HL-60 (cell line): ENCODE measurements at regions not wholly inside any gene's neighbourhood (a gene's known extent, or its start where the extent isn't known, plus 50 kb on each side); places are given as distances from the start of the nearest gene placed in this dataset.

Source experiments
- DNase-seq, 2 experiments: peaks; one replicate each; pipeline ENCODE4 v3.0.0-alpha.2; 2010 to 2020; ENCODE audit warnings: low read depth in 1 of 2, low spot score in 1 of 2
- H3K27ac ChIP-seq: fragments of 250-450 bp; sonication (Bioruptor Pico); replicated peaks from 2 replicates; pipeline ENCODE4 v1.5.1; 2020; ENCODE audit warnings: mild to moderate bottlenecking, moderate library complexity
- H3K27me3 ChIP-seq: fragments of 250-450 bp; sonication (Bioruptor Pico); 2 replicates; pipeline ENCODE4 v1.5.1; 2021; ENCODE audit warnings: mild to moderate bottlenecking, moderate library complexity; ENCODE audit not compliant: insufficient read depth, poor library complexity, severe bottlenecking
- H3K4me3 ChIP-seq: replicated peaks from 2 replicates; pipeline ENCODE4 v1.5.1; 2011; ENCODE audit warnings: mild to moderate bottlenecking, control low read depth, low read length; ENCODE audit not compliant: insufficient read depth
- GABPA ChIP-seq: IDR thresholded peaks from 2 replicates; pipeline ENCODE4 v1.6.1; 2012; ENCODE audit warnings: low read depth
- POLR2AphosphoS5 ChIP-seq: IDR thresholded peaks from 2 replicates; pipeline ENCODE4 v1.6.1; 2012; ENCODE audit warnings: low read depth
- SPI1 ChIP-seq: IDR thresholded peaks from 2 replicates; pipeline ENCODE4 v1.6.1; 2012; ENCODE audit warnings: low read depth, mild to moderate bottlenecking, borderline replicate concordance
- TF ChIP-seq, protein P1 (sequence below): IDR thresholded peaks from one replicate; pipeline ENCODE4 v1.5.1; 2011; ENCODE audit warnings: low read length, control low read depth, inconsistent platforms; ENCODE audit not compliant: insufficient read depth
- TF ChIP-seq, protein P2 (sequence below): IDR thresholded peaks from 2 replicates; pipeline ENCODE4 v1.6.1; 2012; ENCODE audit warnings: low read depth; ENCODE audit not compliant: insufficient replicate concordance

DNA sequence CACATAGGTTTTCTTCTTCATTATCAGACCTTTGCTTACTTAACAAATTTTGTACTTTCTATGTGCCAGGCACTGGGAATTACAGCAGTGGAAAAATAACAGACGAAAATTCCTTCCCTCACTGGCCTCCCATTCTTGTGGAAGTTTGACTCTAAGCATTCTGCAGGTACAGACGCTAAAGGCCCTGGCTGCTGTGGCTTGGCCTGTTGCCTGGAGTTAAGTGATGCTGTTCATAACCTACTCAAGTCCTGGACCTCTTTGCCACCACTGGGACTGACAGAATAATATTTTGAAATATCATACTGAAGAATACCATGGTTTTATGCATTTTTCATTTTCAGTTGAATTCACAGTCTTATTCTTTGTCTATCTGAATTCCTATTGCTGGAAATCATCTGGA is 97.3 kb upstream of the SPATA31C2 start:
- Histone ChIP-seq H3K27ac (no peak overlapping the region), H3K27me3 (no peaks in the 10 kb centered on the region), H3K4me3 (no peak overlapping the region)
- DNase-seq = no peak
- no peak for TF ChIP-seq SPI1
- TF ChIP-seq, protein P1, sequence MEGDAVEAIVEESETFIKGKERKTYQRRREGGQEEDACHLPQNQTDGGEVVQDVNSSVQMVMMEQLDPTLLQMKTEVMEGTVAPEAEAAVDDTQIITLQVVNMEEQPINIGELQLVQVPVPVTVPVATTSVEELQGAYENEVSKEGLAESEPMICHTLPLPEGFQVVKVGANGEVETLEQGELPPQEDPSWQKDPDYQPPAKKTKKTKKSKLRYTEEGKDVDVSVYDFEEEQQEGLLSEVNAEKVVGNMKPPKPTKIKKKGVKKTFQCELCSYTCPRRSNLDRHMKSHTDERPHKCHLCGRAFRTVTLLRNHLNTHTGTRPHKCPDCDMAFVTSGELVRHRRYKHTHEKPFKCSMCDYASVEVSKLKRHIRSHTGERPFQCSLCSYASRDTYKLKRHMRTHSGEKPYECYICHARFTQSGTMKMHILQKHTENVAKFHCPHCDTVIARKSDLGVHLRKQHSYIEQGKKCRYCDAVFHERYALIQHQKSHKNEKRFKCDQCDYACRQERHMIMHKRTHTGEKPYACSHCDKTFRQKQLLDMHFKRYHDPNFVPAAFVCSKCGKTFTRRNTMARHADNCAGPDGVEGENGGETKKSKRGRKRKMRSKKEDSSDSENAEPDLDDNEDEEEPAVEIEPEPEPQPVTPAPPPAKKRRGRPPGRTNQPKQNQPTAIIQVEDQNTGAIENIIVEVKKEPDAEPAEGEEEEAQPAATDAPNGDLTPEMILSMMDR = no peak
- no peak for TF ChIP-seq GABPA
- no peak for TF ChIP-seq POLR2AphosphoS5
- TF ChIP-seq, protein P2, sequence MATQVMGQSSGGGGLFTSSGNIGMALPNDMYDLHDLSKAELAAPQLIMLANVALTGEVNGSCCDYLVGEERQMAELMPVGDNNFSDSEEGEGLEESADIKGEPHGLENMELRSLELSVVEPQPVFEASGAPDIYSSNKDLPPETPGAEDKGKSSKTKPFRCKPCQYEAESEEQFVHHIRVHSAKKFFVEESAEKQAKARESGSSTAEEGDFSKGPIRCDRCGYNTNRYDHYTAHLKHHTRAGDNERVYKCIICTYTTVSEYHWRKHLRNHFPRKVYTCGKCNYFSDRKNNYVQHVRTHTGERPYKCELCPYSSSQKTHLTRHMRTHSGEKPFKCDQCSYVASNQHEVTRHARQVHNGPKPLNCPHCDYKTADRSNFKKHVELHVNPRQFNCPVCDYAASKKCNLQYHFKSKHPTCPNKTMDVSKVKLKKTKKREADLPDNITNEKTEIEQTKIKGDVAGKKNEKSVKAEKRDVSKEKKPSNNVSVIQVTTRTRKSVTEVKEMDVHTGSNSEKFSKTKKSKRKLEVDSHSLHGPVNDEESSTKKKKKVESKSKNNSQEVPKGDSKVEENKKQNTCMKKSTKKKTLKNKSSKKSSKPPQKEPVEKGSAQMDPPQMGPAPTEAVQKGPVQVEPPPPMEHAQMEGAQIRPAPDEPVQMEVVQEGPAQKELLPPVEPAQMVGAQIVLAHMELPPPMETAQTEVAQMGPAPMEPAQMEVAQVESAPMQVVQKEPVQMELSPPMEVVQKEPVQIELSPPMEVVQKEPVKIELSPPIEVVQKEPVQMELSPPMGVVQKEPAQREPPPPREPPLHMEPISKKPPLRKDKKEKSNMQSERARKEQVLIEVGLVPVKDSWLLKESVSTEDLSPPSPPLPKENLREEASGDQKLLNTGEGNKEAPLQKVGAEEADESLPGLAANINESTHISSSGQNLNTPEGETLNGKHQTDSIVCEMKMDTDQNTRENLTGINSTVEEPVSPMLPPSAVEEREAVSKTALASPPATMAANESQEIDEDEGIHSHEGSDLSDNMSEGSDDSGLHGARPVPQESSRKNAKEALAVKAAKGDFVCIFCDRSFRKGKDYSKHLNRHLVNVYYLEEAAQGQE = no peak

DNA sequence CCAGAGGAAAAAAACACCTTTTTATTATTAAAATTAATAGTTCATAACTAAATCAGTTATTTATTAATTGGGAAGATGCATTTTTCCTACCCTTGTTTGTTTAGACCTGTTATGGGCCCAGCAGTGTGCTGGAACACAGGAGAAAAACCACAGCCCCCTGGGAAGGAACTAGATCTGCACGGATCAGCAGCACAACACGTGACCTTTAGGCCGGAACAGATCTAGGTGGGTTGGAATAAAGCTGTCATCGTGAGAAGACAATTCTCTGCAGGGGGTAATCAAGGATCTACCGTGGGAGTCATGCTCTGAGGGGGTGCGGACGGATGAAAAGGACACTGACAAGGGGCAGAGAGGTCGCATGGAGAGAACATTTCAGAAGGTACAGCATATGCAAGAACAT is 95.8 kb upstream of the SPATA31C2 start:
- no peak for DNase-seq
- no peak overlapping the region for H3K4me3 ChIP-seq
- no peaks in the 10 kb centered on the region for H3K27me3 ChIP-seq
- H3K27ac ChIP-seq = no peak overlapping the region
- TF ChIP-seq POLR2AphosphoS5 (no peak), GABPA (no peak), SPI1 (no peak)
- TF ChIP-seq, protein P1 = no peak
- TF ChIP-seq, protein P2 = no peak

DNA sequence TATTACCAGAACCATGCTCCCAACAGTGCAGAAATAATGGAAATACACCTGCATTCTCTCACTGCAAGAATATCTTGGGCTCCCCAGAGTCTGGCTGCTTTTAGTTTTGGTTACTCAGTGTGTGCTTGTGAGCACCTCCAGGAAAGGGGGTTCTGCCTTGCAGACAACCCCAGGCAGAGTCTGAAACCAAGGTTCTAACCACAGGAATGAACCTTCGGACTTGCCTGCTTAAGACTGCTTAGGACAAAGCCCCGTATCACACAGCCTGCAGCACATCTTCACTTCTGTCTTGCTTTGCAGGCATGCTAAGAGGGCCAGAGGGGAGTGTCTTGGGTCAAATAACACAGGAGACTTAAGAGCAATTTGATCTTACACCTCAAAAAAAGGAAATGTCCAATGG is 94.8 kb upstream of the SPATA31C2 start:
- Histone ChIP-seq H3K27me3 (no peaks in the 10 kb centered on the region), H3K4me3 (no peak overlapping the region), H3K27ac (no peak overlapping the region)
- DNase-seq = no peak
- TF ChIP-seq, protein P1 = no peak
- TF ChIP-seq SPI1 = no peak
- no peak for TF ChIP-seq POLR2AphosphoS5

DNA sequence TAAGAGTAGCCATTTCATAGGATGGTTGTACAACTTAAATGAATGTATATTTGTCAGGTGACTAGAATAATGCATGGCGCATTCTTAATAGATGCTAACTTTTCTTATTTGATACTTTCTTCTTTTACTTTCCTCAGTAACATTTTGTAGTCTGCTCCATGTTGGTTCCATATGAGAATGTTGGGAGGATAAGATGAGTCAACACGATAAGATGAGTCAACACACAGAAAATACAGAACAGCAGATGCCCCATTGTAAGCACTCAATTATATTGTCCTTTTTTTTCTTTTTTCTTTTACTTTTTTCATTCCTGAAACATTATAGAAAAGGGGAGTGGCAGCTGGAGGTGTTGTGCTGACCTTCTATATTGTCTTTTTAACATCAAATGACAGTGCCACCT is 92.3 kb upstream of the SPATA31C2 start:
- TF ChIP-seq, protein P1 = no peak
- TF ChIP-seq POLR2AphosphoS5 (no peak), SPI1 (no peak), GABPA (no peak)
- TF ChIP-seq, protein P2 = no peak
- no peak overlapping the region for H3K27ac ChIP-seq
- no peak for DNase-seq
- H3K4me3 ChIP-seq = no peak overlapping the region
- no peaks in the 10 kb centered on the region for H3K27me3 ChIP-seq
